ENCODE measurements at regions not wholly inside any gene's neighbourhood (a gene's known extent, or its start where the extent isn't known, plus 50 kb on each side); places are given as distances from the start of the nearest gene placed in this dataset.

- Histone ChIP-seq H2BK120ac (ENCODE audit: low read depth, low read length) (no peak overlapping the region), H4K8ac (ENCODE audit: low read depth in 2 of 2, low read length in 2 of 2) (no peak overlapping the region), H4K5ac (ENCODE audit: low read depth, low read length) (no peak overlapping the region), H3K27ac (ENCODE audit: insufficient read depth, low read length) (no peak overlapping the region), H2BK20ac (ENCODE audit: low read depth, low read length) (no peak overlapping the region), H3K18ac (ENCODE audit: low read depth, low read length) (no peak overlapping the region), H3K4ac (ENCODE audit: low read depth, low read length) (no peak overlapping the region), H2AFZ (replicated peaks; ENCODE audit: low read length, poor library complexity) (no peak overlapping the region), H3K27me3 (ENCODE audit: control insufficient read depth, insufficient read depth, low read length) (no peaks in the 10 kb centered on the region; the same call in 1 of the 2 replicates), H4K91ac (ENCODE audit: insufficient read depth, low read depth, low read length) (no peak overlapping the region), H4K20me1 (ENCODE audit: insufficient read depth, low read length) (no peaks in the 10 kb centered on the region), H3K4me1 (ENCODE audit: control insufficient read depth, insufficient read depth, low read length) (no peaks in the 10 kb centered on the region), H2AK9ac (replicated peaks; ENCODE audit: low read depth, low read length, poor library complexity) (no peak overlapping the region), H3K23ac (ENCODE audit: low read depth, low read length) (no peak overlapping the region), H2BK15ac (ENCODE audit: low read depth, low read length) (no peak overlapping the region), H3K36me3 (ENCODE audit: control insufficient read depth, insufficient read depth, low read length) (no peaks in the 10 kb centered on the region), H3K4me3 (ENCODE audit: insufficient read depth, low read depth, low read length) (no peak overlapping the region), H3K79me1 (ENCODE audit: low read depth in 1 of 2, low read length in 2 of 2) (no peaks in the 10 kb centered on the region), H2AK5ac (ENCODE audit: low read depth, low read length) (no peak overlapping the region), H3K9me1 (ENCODE audit: insufficient read depth, low read length) (no peaks in the 10 kb centered on the region), H3K4me2 (ENCODE audit: low read depth, low read length) (no peak overlapping the region), H3K9me3 (ENCODE audit: control insufficient read depth, insufficient read depth, low read length) (0 out of 2 replicates have a peak, but pooled peaks cover 2% of the 10 kb centered on the region), H3K9ac (ENCODE audit: low read depth, low read length) (no peak overlapping the region), H3K14ac (replicated peaks; ENCODE audit: low read depth, low read length) (no peak overlapping the region), H3K56ac (ENCODE audit: extremely low read depth, insufficient read depth, low read length) (no peak overlapping the region), H2BK5ac (ENCODE audit: low read depth, low read length, poor library complexity, severe bottlenecking) (no peak overlapping the region)
- TF ChIP-seq USF2 (IDR thresholded peaks at IDR 0.05; ENCODE audit: low read depth, low read length) = no peak
- TF ChIP-seq RAD21 (IDR thresholded peaks at IDR 0.05; ENCODE audit: low read length) = no peak
- no peak for TF ChIP-seq POLR2A (IDR thresholded peaks at IDR 0.05; ENCODE audit: low read depth, low read length)
- TF ChIP-seq SMC3 (IDR thresholded peaks at IDR 0.05; ENCODE audit: low read depth, low read length) = no peak
- TF ChIP-seq FOS (IDR thresholded peaks at IDR 0.05; ENCODE audit: low read depth, low read length) = no peak
- TF ChIP-seq BHLHE40 (IDR thresholded peaks at IDR 0.05; ENCODE audit: low read depth, low read length) = no peak
- no peak for TF ChIP-seq MAZ (IDR thresholded peaks at IDR 0.05; ENCODE audit: borderline replicate concordance, low read depth, low read length)
- dilution Hi-C loops (cut with HindIII; ENCODE audit: low sequenced_read_pairs, unreplicated experiment) = no loop called here
- no peak for DNase-seq
- ChIA-PET POLR2A (ENCODE audit: unreplicated experiment) (no interaction called here), CTCF (no interaction called here)
- no TSS peak for BruUV-seq (replicated peaks)
- 100% methylated on average over 1 of the region's 7 CpGs; no CpG with 5 or more reads in 1 of the 2 experiments for WGBS, 2 experiments (ENCODE audit: extremely low coverage in 2 of 2, insufficient read length in 1 of 2)
- intact Hi-C loops (cut with micrococcal nuclease) = no loop called here
- ATAC-seq (ENCODE audit: low read depth) = no peak
- in situ Hi-C loops (cut with MboI; ENCODE audit: low sequenced_read_pairs) = no loop called here
Observed at GRCh38 chr6:137740091-137740755, 126.8 kb upstream of the TNFAIP3 start.
